Hematopoietic multipotent progenitor cell treated with erythropoietin and hydrocortisone succinate and interleukin-3 and kit ligand, for 15 days (in vitro differentiated cells): ENCODE measurements at regions not wholly inside any gene's neighbourhood (a gene's known extent, or its start where the extent isn't known, plus 50 kb on each side); places are given as distances from the start of the nearest gene placed in this dataset.

ENCODE experiments used
- DNase-seq: peaks from one replicate; pipeline ENCODE4 v3.0.0-alpha.2; 2015; ENCODE audit warnings: low spot score

GRCh38 chr6:99073223-99073622 lies 125.5 kb upstream of the FBXL4 start:
- no peak for DNase-seq

- DNase-seq: no peak
Observed at GRCh38 chr6:99066044-99066443, 118.3 kb upstream of the FBXL4 start.

DNA sequence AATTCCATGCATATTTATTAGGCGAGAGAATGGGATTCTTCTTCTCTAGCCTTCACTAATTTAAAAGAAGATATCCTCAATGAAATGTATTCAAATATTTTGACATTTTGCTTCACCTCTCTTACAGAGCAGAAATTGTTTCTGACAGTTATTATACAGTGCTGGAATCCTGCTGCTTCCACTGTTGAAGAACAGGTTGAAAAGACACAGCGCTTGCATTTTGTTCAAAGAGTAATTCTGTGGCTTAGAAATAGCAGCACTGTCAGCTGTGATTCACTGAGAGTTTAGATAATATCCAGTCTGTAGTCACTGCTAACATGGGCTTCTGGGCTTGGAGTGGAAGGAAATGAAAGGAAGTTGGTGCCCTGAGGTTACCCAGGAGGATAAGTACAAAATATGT lies 117.1 kb upstream of the FBXL4 start:
- DNase-seq: no peak

GRCh38 chr6:99036672-99037071 lies 88.9 kb upstream of the FBXL4 start:
- DNase-seq: no peak

DNA sequence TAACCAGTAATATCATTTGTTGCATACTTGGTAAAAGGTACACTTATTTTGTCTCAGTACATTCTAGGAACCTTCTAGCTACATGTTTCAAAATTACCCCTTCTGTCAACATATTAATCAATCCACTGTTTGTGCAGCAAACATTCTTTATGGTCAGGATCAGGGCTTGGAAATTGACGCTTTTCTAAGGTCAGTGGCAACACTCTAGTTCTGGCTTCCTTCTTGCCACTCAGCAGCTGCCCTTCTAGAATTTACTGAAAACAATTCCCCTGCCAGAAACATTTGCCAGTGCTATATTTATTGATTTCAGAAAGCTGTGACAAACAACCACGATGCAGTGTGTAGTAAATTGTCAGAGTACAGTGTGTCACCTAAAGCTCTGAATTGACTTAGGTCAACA lies 84.7 kb upstream of the FBXL4 start:
- no peak for DNase-seq

DNA sequence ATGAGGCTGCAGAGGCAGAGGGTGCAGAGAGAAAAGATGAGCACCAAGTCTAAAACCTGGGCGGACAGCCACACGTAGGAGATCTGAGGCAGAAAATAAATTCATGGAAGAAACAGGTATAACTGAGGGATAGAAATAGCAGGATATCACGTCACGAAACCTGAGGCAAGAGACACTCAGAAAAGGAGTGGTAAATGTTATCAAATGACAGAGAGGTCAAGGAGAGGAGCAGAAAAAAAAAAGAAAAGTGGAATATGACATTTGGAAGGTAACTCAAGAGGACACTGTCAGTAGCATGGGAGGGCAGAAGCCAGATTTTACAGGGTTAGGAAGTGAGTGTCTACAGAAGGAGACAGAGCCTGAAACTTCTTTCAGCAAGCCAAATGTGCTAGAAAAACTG lies 84.2 kb upstream of the FBXL4 start:
- no peak for DNase-seq

- no peak for DNase-seq
Observed at GRCh38 chr6:99030915-99031314, 83.2 kb upstream of the FBXL4 start.

DNA sequence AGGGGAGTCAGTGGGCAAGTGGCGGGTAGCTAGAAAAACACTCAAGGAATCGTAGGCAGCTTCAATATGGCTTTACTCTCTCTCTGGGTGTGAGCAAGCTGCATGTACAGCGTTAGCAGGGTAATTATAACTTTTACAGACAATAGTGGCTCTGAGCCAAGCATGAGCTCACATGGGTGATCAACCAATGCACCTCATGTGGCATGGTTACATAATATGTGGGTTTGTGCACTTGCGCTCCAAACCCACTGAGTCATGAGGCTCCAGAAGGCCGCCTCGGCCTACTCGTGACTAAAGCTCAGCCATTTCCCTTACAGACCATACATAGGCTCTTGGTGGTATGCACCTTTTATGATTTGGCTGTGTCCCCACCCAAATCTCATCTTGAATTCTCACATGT lies 78.4 kb upstream of the FBXL4 start:
- no peak for DNase-seq

DNA sequence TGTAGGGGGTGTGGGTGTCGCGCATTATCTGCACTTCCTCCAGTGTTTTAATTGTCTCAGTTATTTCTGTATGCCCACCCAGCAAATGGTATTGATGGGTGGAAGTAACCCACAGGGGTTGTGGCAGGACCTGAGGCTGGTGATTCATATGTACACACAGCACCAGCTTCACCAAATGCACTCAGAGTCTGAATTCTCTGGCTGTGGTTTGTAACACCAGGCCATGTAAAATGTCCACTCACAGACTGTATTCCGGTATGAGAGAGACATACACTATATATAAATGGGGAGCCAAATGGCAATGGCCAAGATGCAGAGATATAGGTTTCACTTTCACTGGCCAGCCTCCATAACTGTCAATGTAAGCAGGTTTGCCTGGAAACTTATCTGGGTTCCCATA lies 76.3 kb upstream of the FBXL4 start:
- no peak for DNase-seq

DNA sequence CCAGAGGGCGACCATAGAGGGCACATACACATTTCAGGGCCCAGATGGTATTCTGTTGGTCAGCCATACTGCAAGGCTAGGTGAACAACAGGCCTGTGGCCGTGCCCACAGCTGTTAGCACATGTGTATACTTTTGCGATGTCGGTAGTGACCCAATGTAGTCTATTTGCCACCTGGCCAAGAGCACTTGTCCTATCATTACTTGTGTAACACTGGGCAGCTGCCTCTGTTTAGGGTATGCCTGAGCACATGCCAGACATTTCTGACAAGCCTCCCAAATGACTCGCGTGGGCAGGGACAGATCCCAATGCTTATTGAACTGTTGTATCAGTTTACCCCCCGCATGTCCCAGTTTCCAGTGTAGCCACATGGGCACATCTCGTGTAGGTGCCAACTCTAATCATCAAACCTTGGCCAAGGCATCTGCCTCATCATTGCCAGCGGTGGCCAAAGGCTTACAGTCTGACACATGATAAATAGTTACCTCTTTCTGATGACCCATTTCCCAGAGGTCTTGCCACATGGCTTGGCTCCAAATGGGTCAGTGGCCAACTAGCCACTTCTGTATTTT lies 74.4 kb upstream of the FBXL4 start:
- no peak for DNase-seq

DNA sequence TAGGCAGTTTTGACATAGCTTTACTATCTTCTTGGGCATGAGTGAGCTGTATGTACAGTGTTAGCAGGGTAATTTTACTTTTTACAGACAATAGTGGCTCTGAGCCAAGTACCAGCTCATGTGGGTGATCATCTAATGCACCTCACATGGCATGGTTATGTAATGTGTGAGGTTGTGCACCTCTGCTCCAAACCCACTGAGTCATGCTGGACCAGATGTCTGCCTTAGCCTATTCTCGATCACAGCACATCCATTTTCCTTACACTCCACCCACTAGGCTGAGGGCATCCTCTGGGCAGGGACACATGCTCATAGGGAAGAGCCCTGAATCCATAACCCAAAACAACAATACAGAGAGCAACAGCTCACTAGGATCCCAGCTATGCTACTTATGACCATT lies 71.6 kb upstream of the FBXL4 start:
- no peak for DNase-seq

DNA sequence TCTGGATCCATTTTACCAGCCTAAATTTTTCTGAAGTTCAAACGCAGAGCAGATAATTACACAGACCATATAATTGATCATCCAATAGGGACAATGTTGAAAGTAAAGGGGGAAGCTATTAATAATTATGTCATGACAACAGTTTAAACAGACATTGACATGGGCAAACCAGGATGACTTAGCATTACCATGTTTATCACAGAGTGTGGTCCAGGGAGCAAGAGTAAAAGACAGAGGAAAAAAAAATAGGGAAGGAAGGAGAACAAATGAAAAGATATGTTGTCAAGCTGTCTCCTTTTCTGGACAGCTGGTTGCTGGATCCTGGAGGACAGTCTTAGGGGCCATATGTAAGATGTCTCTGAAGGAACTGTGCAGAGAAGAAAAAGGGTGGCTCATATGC lies 69.4 kb upstream of the FBXL4 start:
- no peak for DNase-seq

GRCh38 chr6:99016355-99016754 lies 68.6 kb upstream of the FBXL4 start:
- no peak for DNase-seq

DNA sequence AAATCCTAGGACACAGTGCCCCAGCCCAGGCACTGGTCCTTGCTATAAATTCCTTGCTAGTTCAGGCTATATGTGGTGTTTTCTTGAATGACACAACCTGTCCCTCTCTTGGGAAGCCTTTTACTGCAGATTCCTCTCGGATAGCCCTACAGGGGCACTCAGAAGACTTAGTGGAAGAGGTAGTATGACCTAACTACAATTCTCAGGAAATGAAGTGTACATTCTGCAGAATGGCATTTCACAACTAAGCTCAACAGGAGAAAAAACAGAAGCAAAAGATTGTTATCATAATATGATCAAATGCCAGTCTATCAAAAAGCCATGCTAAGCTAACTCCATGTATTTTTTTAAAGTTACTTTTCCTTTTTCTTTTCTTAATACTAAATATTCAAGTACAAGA lies 66.3 kb upstream of the FBXL4 start:
- no peak for DNase-seq

DNA sequence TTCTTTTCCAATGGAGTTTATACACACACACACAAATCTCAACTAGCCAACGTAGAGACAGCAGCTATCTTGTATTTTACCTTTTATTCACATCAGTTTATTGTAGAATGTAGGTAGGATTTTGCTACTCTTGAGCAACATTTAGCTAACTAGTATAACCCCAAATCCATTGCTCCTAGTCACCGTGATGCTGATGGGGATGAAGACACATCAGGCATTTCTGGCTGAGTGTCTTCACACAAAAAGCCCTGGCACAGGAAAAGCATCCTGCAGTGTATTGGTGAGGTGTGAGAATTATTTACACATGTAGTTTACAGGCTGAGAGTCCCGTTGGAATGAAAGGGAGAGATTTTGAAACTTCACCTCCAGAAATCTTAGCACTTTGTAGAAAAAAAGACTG lies 65.9 kb upstream of the FBXL4 start:
- no peak for DNase-seq

DNA sequence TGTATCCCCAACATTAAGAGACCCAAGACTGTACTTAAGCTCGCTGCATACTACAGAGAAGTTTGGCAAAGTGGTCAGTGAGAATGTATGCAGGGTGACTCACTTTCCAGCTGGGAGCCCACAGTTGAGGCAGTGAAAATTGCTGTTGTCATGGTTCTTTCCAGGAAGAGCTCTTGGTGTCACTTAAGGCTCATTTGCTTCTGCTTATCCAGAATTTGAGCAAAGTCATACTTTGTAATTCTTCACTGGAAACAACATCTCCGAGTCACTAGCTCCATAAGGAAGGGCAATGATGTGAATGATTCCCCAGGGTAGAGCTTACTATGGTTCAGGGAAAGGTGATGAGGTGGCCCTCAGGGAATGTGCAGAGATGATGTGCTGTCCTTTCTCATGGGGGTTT lies 65.4 kb upstream of the FBXL4 start:
- DNase-seq: no peak

DNA sequence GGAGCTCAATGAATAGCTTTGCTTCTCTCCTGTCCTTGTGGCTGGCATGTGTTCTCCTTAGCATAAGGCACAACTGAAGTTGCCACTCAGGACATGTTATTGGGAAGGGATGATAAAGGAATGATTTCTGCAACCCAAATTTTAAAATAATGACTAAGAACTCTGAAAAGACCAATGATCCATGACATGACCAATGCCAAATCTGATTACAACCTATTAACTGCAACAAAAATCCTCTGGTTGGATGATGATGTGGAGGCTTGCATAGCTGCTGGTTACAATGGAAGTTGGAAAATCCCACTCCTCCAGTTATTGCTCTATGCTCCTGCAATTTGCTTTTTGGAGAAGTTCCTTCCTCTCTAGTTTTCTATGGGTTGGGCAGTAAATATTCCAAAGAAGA lies 63.4 kb upstream of the FBXL4 start:
- DNase-seq: no peak

DNA sequence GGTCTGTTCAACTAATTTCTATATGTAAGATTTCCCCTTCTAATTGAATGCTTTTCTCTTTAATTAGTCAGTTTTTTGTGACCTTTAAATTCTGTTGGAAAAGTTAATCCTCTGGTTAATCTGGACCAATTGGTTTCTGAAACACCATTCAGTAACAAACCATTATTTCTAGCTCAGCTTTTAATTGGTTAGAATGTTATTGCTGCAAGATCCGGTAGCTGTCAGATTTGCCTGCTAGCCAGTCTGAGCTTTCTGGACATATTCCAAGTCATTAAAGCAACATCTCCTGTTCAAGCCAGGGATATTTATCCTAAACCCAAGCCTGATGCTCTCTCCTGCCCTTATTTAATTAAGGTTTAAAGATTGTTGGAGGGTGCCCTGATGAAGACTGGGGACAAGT lies 55.1 kb upstream of the FBXL4 start:
- no peak for DNase-seq

GRCh38 chr6:98998103-98998502 lies 50.4 kb upstream of the FBXL4 start:
- no peak for DNase-seq
